ENCODE measurements at regions not wholly inside any gene's neighbourhood (a gene's known extent, or its start where the extent isn't known, plus 50 kb on each side); places are given as distances from the start of the nearest gene placed in this dataset.

- Histone ChIP-seq H3K4me3 (ENCODE audit: low read length) (no peak overlapping the region), H3K9ac (ENCODE audit: low read length) (no peak overlapping the region), H3K4me2 (ENCODE audit: low read depth, low read length) (no peak overlapping the region), H3K79me2 (ENCODE audit: low read length) (no peaks in the 10 kb centered on the region), H2AFZ (ENCODE audit: low read length) (no peak overlapping the region), H4K20me1 (ENCODE audit: insufficient read depth, low read length) (no peaks in the 10 kb centered on the region), H3K9me3 (replicated peaks; ENCODE audit: insufficient read depth, low read length) (no peaks in the 10 kb centered on the region), H3K9me2 (replicated peaks; ENCODE audit: insufficient read depth, low read length) (no peaks in the 10 kb centered on the region), H3K36me3 (replicated peaks; ENCODE audit: insufficient read depth, low read length) (no peaks in the 10 kb centered on the region), H3F3A (ENCODE audit: insufficient read depth, low read length) (no peaks in the 10 kb centered on the region), H3K27me3 (replicated peaks; ENCODE audit: insufficient read depth, low read length) (no peaks in the 10 kb centered on the region), H3K27ac (ENCODE audit: low read length) (no peak overlapping the region), H3K4me1 (ENCODE audit: low read length) (no peaks in the 10 kb centered on the region)
- no peak for DNase-seq
- TF ChIP-seq EZH2phosphoT487 (IDR thresholded peaks at IDR 0.05; ENCODE audit: low read length) (no peak), EZH2 (optimal IDR thresholded peaks at IDR 0.05; ENCODE audit: low read depth, low read length) (no peak), CTCF (IDR thresholded peaks at IDR 0.05; ENCODE audit: low read length) (no peak)
Observed at GRCh38 chr1:217968085-217968484, 317.0 kb upstream of the RRP15 start.

GRCh38 chr1:217969428-217969827 lies 315.7 kb upstream of the RRP15 start:
- Histone ChIP-seq H3K9ac (ENCODE audit: low read length) (no peak overlapping the region), H3F3A (ENCODE audit: insufficient read depth, low read length) (no peaks in the 10 kb centered on the region), H3K4me2 (ENCODE audit: low read depth, low read length) (no peak overlapping the region), H3K4me3 (ENCODE audit: low read length) (no peak overlapping the region), H4K20me1 (ENCODE audit: insufficient read depth, low read length) (no peaks in the 10 kb centered on the region), H3K36me3 (replicated peaks; ENCODE audit: insufficient read depth, low read length) (no peaks in the 10 kb centered on the region), H3K9me2 (replicated peaks; ENCODE audit: insufficient read depth, low read length) (no peaks in the 10 kb centered on the region), H2AFZ (ENCODE audit: low read length) (no peak overlapping the region), H3K27me3 (replicated peaks; ENCODE audit: insufficient read depth, low read length) (no peaks in the 10 kb centered on the region), H3K4me1 (ENCODE audit: low read length) (no peaks in the 10 kb centered on the region), H3K79me2 (ENCODE audit: low read length) (no peaks in the 10 kb centered on the region), H3K27ac (ENCODE audit: low read length) (no peak overlapping the region), H3K9me3 (replicated peaks; ENCODE audit: insufficient read depth, low read length) (no peaks in the 10 kb centered on the region)
- no peak for DNase-seq
- no peak for TF ChIP-seq EZH2phosphoT487 (IDR thresholded peaks at IDR 0.05; ENCODE audit: low read length)
- TF ChIP-seq EZH2 (optimal IDR thresholded peaks at IDR 0.05; ENCODE audit: low read depth, low read length), result no peak
- no peak for TF ChIP-seq CTCF (IDR thresholded peaks at IDR 0.05; ENCODE audit: low read length)

GRCh38 chr1:217977943-217978342 lies 307.1 kb upstream of the RRP15 start:
- Histone ChIP-seq H2AFZ (ENCODE audit: low read length) (no peak overlapping the region), H3F3A (ENCODE audit: insufficient read depth, low read length) (no peaks in the 10 kb centered on the region), H3K4me3 (ENCODE audit: low read length) (no peak overlapping the region), H4K20me1 (ENCODE audit: insufficient read depth, low read length) (no peaks in the 10 kb centered on the region), H3K9ac (ENCODE audit: low read length) (no peak overlapping the region), H3K79me2 (ENCODE audit: low read length) (no peaks in the 10 kb centered on the region), H3K9me2 (replicated peaks; ENCODE audit: insufficient read depth, low read length) (no peaks in the 10 kb centered on the region), H3K4me2 (ENCODE audit: low read depth, low read length) (no peak overlapping the region), H3K27ac (ENCODE audit: low read length) (no peak overlapping the region), H3K4me1 (ENCODE audit: low read length) (no peaks in the 10 kb centered on the region), H3K27me3 (replicated peaks; ENCODE audit: insufficient read depth, low read length) (no peaks in the 10 kb centered on the region), H3K9me3 (replicated peaks; ENCODE audit: insufficient read depth, low read length) (no peaks in the 10 kb centered on the region), H3K36me3 (replicated peaks; ENCODE audit: insufficient read depth, low read length) (no peaks in the 10 kb centered on the region)
- DNase-seq, result no peak
- TF ChIP-seq EZH2phosphoT487 (IDR thresholded peaks at IDR 0.05; ENCODE audit: low read length), result no peak
- TF ChIP-seq EZH2 (optimal IDR thresholded peaks at IDR 0.05; ENCODE audit: low read depth, low read length), result no peak
- no peak for TF ChIP-seq CTCF (IDR thresholded peaks at IDR 0.05; ENCODE audit: low read length)

All from MM.1S (cell line).